Uterus (tissue), 3 donors: ENCODE measurements at regions not wholly inside any gene's neighbourhood (a gene's known extent, or its start where the extent isn't known, plus 50 kb on each side); places are given as distances from the start of the nearest gene placed in this dataset.

Experiments
- DNase-seq, 2 donors: peaks; one replicate each; pipeline ENCODE4 v3.0.0-alpha.2; 2019 to 2020
- H3K27ac ChIP-seq, 2 donors: fragments of 200-600 bp; sonication (generic); 1 replicate in 1 of 2; 2 replicates in 1 of 2; pipeline ENCODE4 v1.5.1; 2016 to 2018
- H3K27me3 ChIP-seq, 2 donors: fragments of 200-600 bp; sonication (generic); one replicate each; pipeline ENCODE4 v1.5.1; 2018 to 2019; ENCODE audit warnings: control low read depth in 1 of 2
- H3K36me3 ChIP-seq, 2 donors: fragments of 200-600 bp; sonication (generic); one replicate each; pipeline ENCODE4 v1.5.1; 2019; ENCODE audit warnings: control low read depth in 1 of 2
- H3K4me1 ChIP-seq, 2 donors: fragments of 200-600 bp; sonication (generic); one replicate each; pipeline ENCODE4 v1.5.1; 2018 to 2019; ENCODE audit warnings: control low read depth in 1 of 2
- H3K4me3 ChIP-seq, 2 donors: fragments of 200-600 bp; sonication (generic); 1 replicate in 1 of 2; 2 replicates in 1 of 2; pipeline ENCODE4 v1.5.1; 2018 to 2019; ENCODE audit warnings: mild to moderate bottlenecking in 1 of 2
- H3K9me3 ChIP-seq, 2 donors: fragments of 200-600 bp; sonication (generic); one replicate each; pipeline ENCODE4 v1.5.1; 2019; ENCODE audit warnings: control low read depth in 1 of 2
- CTCF ChIP-seq, 4 experiments: fragments of 200-600 bp in 2 of 4; fragments of 450-650 bp in 2 of 4; sonication (generic) in 2 of 4; IDR thresholded peaks; one replicate each; pipeline ENCODE4 v1.5.1; 2016 to 2019; ENCODE audit warnings: antibody characterized with exemption in 4 of 4, mild to moderate bottlenecking in 2 of 4, moderate library complexity in 1 of 4
- POLR2A ChIP-seq, 2 donors: fragments of 450-650 bp; IDR thresholded peaks; one replicate each; pipeline ENCODE4 v1.6.1; 2016; ENCODE audit warnings: antibody characterized with exemption in 2 of 2, mild to moderate bottlenecking in 1 of 2, moderate library complexity in 1 of 2
- intact Hi-C: fragments of 100-400 bp; cut with DNase I; formaldehyde crosslinking; loops from one replicate; pipeline ENCODE4 v1.15.1; 2023; ENCODE audit warnings: low total_unique reads
- donor health status: DM: yes; HTN: yes; CAD: no.

GRCh38 chr3:35944926-35945710 lies 305.8 kb downstream of the ARPP21 start:
- Histone ChIP-seq H3K4me1 (no peaks in the 10 kb centered on the region), H3K4me3 (no peak overlapping the region), H3K36me3 (no peaks in the 10 kb centered on the region), H3K9me3 (no peaks in the 10 kb centered on the region), H3K27ac (no peak overlapping the region), H3K27me3 (no peaks in the 10 kb centered on the region)
- no peak for DNase-seq
- TF ChIP-seq CTCF (IDR thresholded peaks at IDR 0.05) (no peak), POLR2A (IDR thresholded peaks at IDR 0.05) (no peak)
- intact Hi-C loops, result no loop called here

GRCh38 chr3:35946121-35946853 lies 307.0 kb downstream of the ARPP21 start:
- H3K36me3 ChIP-seq, result no peaks in the 10 kb centered on the region
- no peak overlapping the region for H3K27ac ChIP-seq
- no peaks in the 10 kb centered on the region for H3K4me1 ChIP-seq
- H3K9me3 ChIP-seq, result no peaks in the 10 kb centered on the region
- H3K4me3 ChIP-seq, result no peak overlapping the region
- intact Hi-C loops, result no loop called here
- no peak for DNase-seq
- TF ChIP-seq CTCF (IDR thresholded peaks at IDR 0.05) (no peak), POLR2A (IDR thresholded peaks at IDR 0.05) (no peak)
- H3K27me3 ChIP-seq, result no peaks in the 10 kb centered on the region

- H3K27me3 ChIP-seq, result no peaks in the 10 kb centered on the region
- no peaks in the 10 kb centered on the region for H3K4me1 ChIP-seq
- no peak overlapping the region for H3K4me3 ChIP-seq
- H3K27ac ChIP-seq, result no peak overlapping the region
- no peaks in the 10 kb centered on the region for H3K36me3 ChIP-seq
- intact Hi-C loops, result no loop called here
- no peak for TF ChIP-seq POLR2A (IDR thresholded peaks at IDR 0.05)
- TF ChIP-seq CTCF (IDR thresholded peaks at IDR 0.05), result no peak
- no peaks in the 10 kb centered on the region for H3K9me3 ChIP-seq
- no peak for DNase-seq
Observed at GRCh38 chr3:35946854-35947515, 307.7 kb downstream of the ARPP21 start.

GRCh38 chr3:35950021-35950420 lies 310.7 kb downstream of the ARPP21 start:
- intact Hi-C loops, result no loop called here
- TF ChIP-seq CTCF (IDR thresholded peaks at IDR 0.05) (no peak), POLR2A (IDR thresholded peaks at IDR 0.05) (no peak)
- no peaks in the 10 kb centered on the region for H3K36me3 ChIP-seq

GRCh38 chr3:35954413-35954812 lies 315.1 kb downstream of the ARPP21 start:
- no peak overlapping the region for H3K27ac ChIP-seq
- H3K9me3 ChIP-seq, result no peaks in the 10 kb centered on the region
- intact Hi-C loops, result no loop called here
- no peak overlapping the region for H3K4me3 ChIP-seq
- H3K27me3 ChIP-seq, result no peaks in the 10 kb centered on the region
- no peaks in the 10 kb centered on the region for H3K4me1 ChIP-seq
- no peak for DNase-seq
- no peak for TF ChIP-seq POLR2A (IDR thresholded peaks at IDR 0.05)
- TF ChIP-seq CTCF (IDR thresholded peaks at IDR 0.05), result no peak
- no peaks in the 10 kb centered on the region for H3K36me3 ChIP-seq

More at GRCh38 chr3:35950021-35950420, 310.7 kb downstream of the ARPP21 start:
- Histone ChIP-seq H3K4me1 (no peaks in the 10 kb centered on the region), H3K27me3 (no peaks in the 10 kb centered on the region), H3K4me3 (no peak overlapping the region), H3K27ac (no peak overlapping the region), H3K9me3 (no peaks in the 10 kb centered on the region)
- no peak for DNase-seq
